ENCODE measurements at regions not wholly inside any gene's neighbourhood (a gene's known extent, or its start where the extent isn't known, plus 50 kb on each side); places are given as distances from the start of the nearest gene placed in this dataset.

DNA sequence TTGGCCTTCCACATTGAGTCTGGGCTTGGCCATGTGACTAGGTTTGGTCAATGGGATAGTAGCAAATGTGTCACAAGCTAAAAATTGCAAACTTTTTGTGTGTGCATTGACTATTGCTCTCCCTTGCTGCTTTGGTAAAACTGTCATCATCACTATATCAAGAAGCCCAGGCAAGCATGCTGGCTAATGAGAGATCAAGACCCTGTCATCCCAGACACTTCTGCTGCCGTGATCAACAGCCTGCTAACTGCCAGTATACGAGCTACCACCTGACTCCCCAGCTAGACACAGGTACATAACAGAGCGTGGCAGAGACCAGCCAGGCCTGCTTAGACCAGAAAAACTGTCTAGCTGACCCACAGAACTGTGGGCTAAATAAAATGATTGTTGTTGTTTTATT is 456.7 kb upstream of the DCN start:
- TF ChIP-seq, protein P1, sequence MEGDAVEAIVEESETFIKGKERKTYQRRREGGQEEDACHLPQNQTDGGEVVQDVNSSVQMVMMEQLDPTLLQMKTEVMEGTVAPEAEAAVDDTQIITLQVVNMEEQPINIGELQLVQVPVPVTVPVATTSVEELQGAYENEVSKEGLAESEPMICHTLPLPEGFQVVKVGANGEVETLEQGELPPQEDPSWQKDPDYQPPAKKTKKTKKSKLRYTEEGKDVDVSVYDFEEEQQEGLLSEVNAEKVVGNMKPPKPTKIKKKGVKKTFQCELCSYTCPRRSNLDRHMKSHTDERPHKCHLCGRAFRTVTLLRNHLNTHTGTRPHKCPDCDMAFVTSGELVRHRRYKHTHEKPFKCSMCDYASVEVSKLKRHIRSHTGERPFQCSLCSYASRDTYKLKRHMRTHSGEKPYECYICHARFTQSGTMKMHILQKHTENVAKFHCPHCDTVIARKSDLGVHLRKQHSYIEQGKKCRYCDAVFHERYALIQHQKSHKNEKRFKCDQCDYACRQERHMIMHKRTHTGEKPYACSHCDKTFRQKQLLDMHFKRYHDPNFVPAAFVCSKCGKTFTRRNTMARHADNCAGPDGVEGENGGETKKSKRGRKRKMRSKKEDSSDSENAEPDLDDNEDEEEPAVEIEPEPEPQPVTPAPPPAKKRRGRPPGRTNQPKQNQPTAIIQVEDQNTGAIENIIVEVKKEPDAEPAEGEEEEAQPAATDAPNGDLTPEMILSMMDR (IDR thresholded peaks at IDR 0.05; ENCODE audit: insufficient read depth, low read length) = no peak
- TF ChIP-seq GABPA (IDR thresholded peaks at IDR 0.05; ENCODE audit: low read depth) = no peak
- TF ChIP-seq POLR2AphosphoS5 (IDR thresholded peaks at IDR 0.05; ENCODE audit: low read depth) = no peak
- TF ChIP-seq, protein P2, sequence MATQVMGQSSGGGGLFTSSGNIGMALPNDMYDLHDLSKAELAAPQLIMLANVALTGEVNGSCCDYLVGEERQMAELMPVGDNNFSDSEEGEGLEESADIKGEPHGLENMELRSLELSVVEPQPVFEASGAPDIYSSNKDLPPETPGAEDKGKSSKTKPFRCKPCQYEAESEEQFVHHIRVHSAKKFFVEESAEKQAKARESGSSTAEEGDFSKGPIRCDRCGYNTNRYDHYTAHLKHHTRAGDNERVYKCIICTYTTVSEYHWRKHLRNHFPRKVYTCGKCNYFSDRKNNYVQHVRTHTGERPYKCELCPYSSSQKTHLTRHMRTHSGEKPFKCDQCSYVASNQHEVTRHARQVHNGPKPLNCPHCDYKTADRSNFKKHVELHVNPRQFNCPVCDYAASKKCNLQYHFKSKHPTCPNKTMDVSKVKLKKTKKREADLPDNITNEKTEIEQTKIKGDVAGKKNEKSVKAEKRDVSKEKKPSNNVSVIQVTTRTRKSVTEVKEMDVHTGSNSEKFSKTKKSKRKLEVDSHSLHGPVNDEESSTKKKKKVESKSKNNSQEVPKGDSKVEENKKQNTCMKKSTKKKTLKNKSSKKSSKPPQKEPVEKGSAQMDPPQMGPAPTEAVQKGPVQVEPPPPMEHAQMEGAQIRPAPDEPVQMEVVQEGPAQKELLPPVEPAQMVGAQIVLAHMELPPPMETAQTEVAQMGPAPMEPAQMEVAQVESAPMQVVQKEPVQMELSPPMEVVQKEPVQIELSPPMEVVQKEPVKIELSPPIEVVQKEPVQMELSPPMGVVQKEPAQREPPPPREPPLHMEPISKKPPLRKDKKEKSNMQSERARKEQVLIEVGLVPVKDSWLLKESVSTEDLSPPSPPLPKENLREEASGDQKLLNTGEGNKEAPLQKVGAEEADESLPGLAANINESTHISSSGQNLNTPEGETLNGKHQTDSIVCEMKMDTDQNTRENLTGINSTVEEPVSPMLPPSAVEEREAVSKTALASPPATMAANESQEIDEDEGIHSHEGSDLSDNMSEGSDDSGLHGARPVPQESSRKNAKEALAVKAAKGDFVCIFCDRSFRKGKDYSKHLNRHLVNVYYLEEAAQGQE (IDR thresholded peaks at IDR 0.05; ENCODE audit: insufficient replicate concordance, low read depth) = no peak
